C4-2B (cell line): ENCODE measurements at regions not wholly inside any gene's neighbourhood (a gene's known extent, or its start where the extent isn't known, plus 50 kb on each side); places are given as distances from the start of the nearest gene placed in this dataset.

ENCODE experiments used
- CTCF ChIP-seq: fragments of 450-650 bp; conservative IDR thresholded peaks from 2 replicates; pipeline ENCODE4 v1.5.1; 2017; ENCODE audit warnings: mild to moderate bottlenecking
- ZFX ChIP-seq: fragments of 450-650 bp; IDR thresholded peaks from 2 replicates; pipeline ENCODE4 v1.6.1; 2017

- TF ChIP-seq CTCF (no peak), ZFX (no peak)
These were observed 1130.0 kb downstream of the DNAJB9 start for GRCh38 chr7:109699661-109700060.
